ACC112 (cell line): ENCODE measurements at regions not wholly inside any gene's neighbourhood (a gene's known extent, or its start where the extent isn't known, plus 50 kb on each side); places are given as distances from the start of the nearest gene placed in this dataset.

Experiments
- H2AFZ ChIP-seq: fragments of 200-600 bp; sonication (generic); one replicate; pipeline ENCODE4 v1.6.0; 2017; ENCODE audit warnings: antibody characterized with exemption, low read length; ENCODE audit not compliant: unreplicated experiment
- H3K27ac ChIP-seq: fragments of 200-600 bp; sonication (generic); 2 replicates; pipeline ENCODE4 v1.5.1; 2014; ENCODE audit warnings: low read depth, mild to moderate bottlenecking, antibody characterized with exemption, low read length, moderate library complexity
- H3K27me3 ChIP-seq: fragments of 200-600 bp; sonication (generic); 2 replicates; pipeline ENCODE4 v1.6.1; 2014; ENCODE audit warnings: mild to moderate bottlenecking, antibody characterized with exemption, low read length, moderate library complexity, mixed read lengths; ENCODE audit not compliant: insufficient read depth
- H3K36me3 ChIP-seq: fragments of 200-600 bp; sonication (generic); 2 replicates; pipeline ENCODE4 v1.6.1; 2016; ENCODE audit warnings: mild to moderate bottlenecking, antibody characterized with exemption, low read length, moderate library complexity, mixed read lengths; ENCODE audit not compliant: insufficient read depth
- H3K4me1 ChIP-seq: fragments of 200-600 bp; sonication (generic); one replicate; pipeline ENCODE4 v1.6.1; 2016; ENCODE audit warnings: low read length, mixed read lengths; ENCODE audit not compliant: insufficient read depth, unreplicated experiment, control insufficient read depth
- H3K4me3 ChIP-seq: fragments of 200-600 bp; sonication (generic); 2 replicates; pipeline ENCODE4 v1.5.1; 2014; ENCODE audit warnings: mild to moderate bottlenecking, low read depth, low read length
- H3K79me2 ChIP-seq: fragments of 200-600 bp; sonication (generic); one replicate; pipeline ENCODE4 v1.6.0; 2016; ENCODE audit warnings: low read length; ENCODE audit not compliant: control insufficient read depth, unreplicated experiment, insufficient read depth

GRCh38 chr12:38477340-38478090 lies 160.9 kb downstream of the ALG10B start:
- Histone ChIP-seq H3K79me2 (no peaks in the 10 kb centered on the region), H3K27ac (no peak overlapping the region), H3K27me3 (no peaks in the 10 kb centered on the region), H3K4me1 (no peaks in the 10 kb centered on the region), H2AFZ (no peak overlapping the region), H3K4me3 (no peak overlapping the region), H3K36me3 (no peaks in the 10 kb centered on the region)

GRCh38 chr12:38480594-38480993 lies 164.0 kb downstream of the ALG10B start:
- Histone ChIP-seq H3K4me3 (no peak overlapping the region), H3K79me2 (no peaks in the 10 kb centered on the region), H3K27ac (no peak overlapping the region), H3K4me1 (no peaks in the 10 kb centered on the region), H3K36me3 (no peaks in the 10 kb centered on the region), H2AFZ (no peak overlapping the region), H3K27me3 (0 out of 2 replicates have a peak, but pooled peaks cover 2% of the 10 kb centered on the region)

GRCh38 chr12:38484821-38485449 lies 168.4 kb downstream of the ALG10B start:
- Histone ChIP-seq H3K27ac (no peak overlapping the region), H3K36me3 (no peaks in the 10 kb centered on the region), H2AFZ (no peak overlapping the region), H3K79me2 (no peaks in the 10 kb centered on the region), H3K4me3 (no peak overlapping the region), H3K27me3 (0 out of 2 replicates have a peak, but pooled peaks cover 3% of the 10 kb centered on the region), H3K4me1 (no peaks in the 10 kb centered on the region)

GRCh38 chr12:38488866-38489265 lies 172.3 kb downstream of the ALG10B start:
- no peaks in the 10 kb centered on the region for H3K4me1 ChIP-seq
- H3K27ac ChIP-seq, result no peak overlapping the region
- no peak overlapping the region for H2AFZ ChIP-seq
- H3K27me3 ChIP-seq, result 0 out of 2 replicates have a peak, but pooled peaks cover 3% of the 10 kb centered on the region
- no peak overlapping the region for H3K4me3 ChIP-seq
- H3K36me3 ChIP-seq, result no peaks in the 10 kb centered on the region
- no peaks in the 10 kb centered on the region for H3K79me2 ChIP-seq

- no peaks in the 10 kb centered on the region for H3K36me3 ChIP-seq
- 0 out of 2 replicates have a peak, but pooled peaks cover 3% of the 10 kb centered on the region for H3K27me3 ChIP-seq
- no peak overlapping the region for H3K27ac ChIP-seq
- no peaks in the 10 kb centered on the region for H3K4me1 ChIP-seq
- H3K4me3 ChIP-seq, result no peak overlapping the region
- no peaks in the 10 kb centered on the region for H3K79me2 ChIP-seq
- H2AFZ ChIP-seq, result no peak overlapping the region
Measured at GRCh38 chr12:38490073-38490472, 173.5 kb downstream of the ALG10B start.

- H3K79me2 ChIP-seq, result no peaks in the 10 kb centered on the region
- no peak overlapping the region for H3K4me3 ChIP-seq
- H3K36me3 ChIP-seq, result no peaks in the 10 kb centered on the region
- H2AFZ ChIP-seq, result no peak overlapping the region
- H3K27ac ChIP-seq, result no peak overlapping the region
- H3K27me3 ChIP-seq, result no peaks in the 10 kb centered on the region
- no peaks in the 10 kb centered on the region for H3K4me1 ChIP-seq
Measured at GRCh38 chr12:38490941-38491340, 174.4 kb downstream of the ALG10B start.

GRCh38 chr12:38501481-38501880 lies 184.9 kb downstream of the ALG10B start:
- H3K27me3 ChIP-seq, result no peaks in the 10 kb centered on the region
- no peaks in the 10 kb centered on the region for H3K79me2 ChIP-seq
- H3K36me3 ChIP-seq, result no peaks in the 10 kb centered on the region
- H2AFZ ChIP-seq, result no peak overlapping the region
- H3K4me1 ChIP-seq, result no peaks in the 10 kb centered on the region
- H3K27ac ChIP-seq, result no peak overlapping the region
- no peak overlapping the region for H3K4me3 ChIP-seq

- Histone ChIP-seq H3K36me3 (no peaks in the 10 kb centered on the region), H3K27me3 (no peaks in the 10 kb centered on the region), H3K27ac (no peak overlapping the region), H3K4me3 (no peak overlapping the region), H3K79me2 (no peaks in the 10 kb centered on the region), H2AFZ (no peak overlapping the region), H3K4me1 (no peaks in the 10 kb centered on the region)
Measured at GRCh38 chr12:38501991-38502390, 185.4 kb downstream of the ALG10B start.

GRCh38 chr12:38502415-38502814 lies 185.8 kb downstream of the ALG10B start:
- Histone ChIP-seq H3K27me3 (no peaks in the 10 kb centered on the region), H3K27ac (no peak overlapping the region), H3K4me1 (no peaks in the 10 kb centered on the region), H3K4me3 (no peak overlapping the region), H3K36me3 (no peaks in the 10 kb centered on the region), H2AFZ (no peak overlapping the region), H3K79me2 (no peaks in the 10 kb centered on the region)

GRCh38 chr12:38507839-38508238 lies 191.3 kb downstream of the ALG10B start:
- no peak overlapping the region for H3K27ac ChIP-seq

GRCh38 chr12:38508246-38508645 lies 191.7 kb downstream of the ALG10B start:
- H3K36me3 ChIP-seq, result no peaks in the 10 kb centered on the region
- H3K27ac ChIP-seq, result no peak overlapping the region
- no peaks in the 10 kb centered on the region for H3K27me3 ChIP-seq
- no peak overlapping the region for H3K4me3 ChIP-seq
- no peaks in the 10 kb centered on the region for H3K4me1 ChIP-seq
- no peak overlapping the region for H2AFZ ChIP-seq
- H3K79me2 ChIP-seq, result no peaks in the 10 kb centered on the region

More at GRCh38 chr12:38507839-38508238, 191.3 kb downstream of the ALG10B start:
- no peak overlapping the region for H2AFZ ChIP-seq
- H3K4me1 ChIP-seq, result no peaks in the 10 kb centered on the region
- H3K27me3 ChIP-seq, result no peaks in the 10 kb centered on the region
- no peak overlapping the region for H3K4me3 ChIP-seq
- no peaks in the 10 kb centered on the region for H3K79me2 ChIP-seq
- no peaks in the 10 kb centered on the region for H3K36me3 ChIP-seq
